GM18907 (cell line): ENCODE measurements at regions not wholly inside any gene's neighbourhood (a gene's known extent, or its start where the extent isn't known, plus 50 kb on each side); places are given as distances from the start of the nearest gene placed in this dataset.

Source experiments
- ATAC-seq: cut with Tn5 transposase; IDR thresholded peaks from one replicate; pipeline ENCODE4 v1.9.1; 2021; ENCODE audit warnings: mild to moderate bottlenecking, moderate library complexity; ENCODE audit not compliant: unreplicated experiment

DNA sequence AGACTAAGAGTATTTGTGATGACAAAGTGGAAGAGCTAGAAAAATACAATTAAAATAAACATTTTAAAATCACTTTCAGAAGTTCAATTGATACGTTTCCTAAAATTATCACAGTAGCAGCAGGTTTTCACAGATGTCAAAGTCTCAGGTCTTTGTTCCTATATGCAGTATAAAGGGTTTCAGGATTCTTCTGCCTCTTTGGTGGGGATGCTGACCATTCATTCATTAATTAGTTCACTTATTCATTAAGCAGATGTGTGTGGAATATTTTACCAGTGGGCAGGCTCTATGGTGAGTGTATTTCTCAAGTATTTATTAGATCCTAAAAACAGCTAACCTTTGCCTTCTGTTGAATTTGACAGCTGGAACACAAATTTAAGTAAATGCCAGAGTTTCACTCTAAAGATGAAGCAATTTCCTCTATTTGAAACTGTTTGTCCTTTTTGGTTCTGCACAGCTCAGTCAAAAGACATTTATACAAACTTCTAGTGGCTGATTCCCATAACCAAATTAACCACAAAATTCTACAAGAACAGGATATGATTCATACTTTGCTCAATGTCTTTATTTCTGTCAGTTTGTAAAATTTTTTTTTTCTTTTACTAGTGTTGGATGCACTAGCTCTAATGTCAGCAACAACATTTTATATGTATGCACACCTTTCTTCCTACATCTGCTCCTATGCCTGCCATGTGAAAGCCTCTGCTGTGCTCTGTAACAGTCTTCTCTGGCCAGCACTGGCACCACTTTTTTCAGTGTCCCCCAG is 75.9 kb upstream of the PRR16 start:
- no peak for ATAC-seq

DNA sequence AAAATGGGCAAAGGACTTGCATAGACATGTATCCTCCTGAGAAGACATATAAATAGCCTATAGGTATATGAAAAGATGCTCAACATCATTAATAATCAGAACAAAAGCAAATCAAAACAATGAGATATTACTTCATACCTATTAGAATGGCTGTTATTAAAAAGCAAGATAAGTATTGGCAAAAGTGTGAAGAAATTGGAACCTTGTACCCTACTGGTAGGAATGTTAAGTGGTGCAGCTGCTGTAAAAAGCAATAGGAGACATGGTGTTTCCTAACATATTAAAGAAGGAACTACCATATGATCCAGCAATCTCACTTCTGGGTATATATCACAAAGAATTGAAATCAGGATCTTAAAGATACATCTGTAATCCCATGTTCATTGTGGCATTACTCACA is 69.8 kb upstream of the PRR16 start:
- no peak for ATAC-seq

DNA sequence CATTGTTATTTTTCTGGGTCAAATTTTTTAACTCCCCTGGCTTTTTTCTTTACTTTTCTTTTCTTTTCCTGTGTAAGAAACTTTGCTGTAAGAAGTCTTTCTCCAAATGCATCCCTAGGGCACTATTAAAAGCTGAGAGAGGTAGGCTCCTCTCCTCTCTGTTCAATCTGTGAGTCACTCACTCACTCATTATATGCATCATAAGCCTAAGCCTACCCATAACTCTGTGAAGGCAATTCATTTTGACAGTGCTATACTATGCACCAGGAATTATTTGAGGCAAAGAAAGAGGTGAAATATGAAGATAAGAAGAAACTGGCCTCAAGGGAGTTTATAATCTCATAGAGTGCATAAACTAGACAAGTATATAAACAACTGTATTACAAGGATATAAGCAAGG is 67.9 kb upstream of the PRR16 start:
- no peak for ATAC-seq

DNA sequence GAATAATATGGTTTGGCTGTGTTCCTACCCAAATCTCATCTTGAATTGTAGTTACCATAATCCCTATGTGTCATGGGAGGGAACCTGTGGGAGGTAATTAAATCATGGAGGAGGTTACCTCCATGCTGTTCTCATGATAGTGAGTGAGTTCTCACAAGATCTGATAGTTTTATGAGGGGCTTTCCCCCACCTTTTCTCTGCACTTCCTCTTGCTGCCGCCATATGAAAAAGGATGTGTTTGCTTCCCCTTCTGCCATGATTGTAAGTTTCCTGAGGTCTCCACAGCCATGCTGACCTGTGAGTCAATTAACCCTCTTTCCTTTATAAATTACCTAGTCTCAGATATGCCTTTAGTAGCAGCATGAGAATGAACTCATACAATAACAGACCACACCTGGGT is 63.7 kb upstream of the PRR16 start:
- ATAC-seq, result no peak

DNA sequence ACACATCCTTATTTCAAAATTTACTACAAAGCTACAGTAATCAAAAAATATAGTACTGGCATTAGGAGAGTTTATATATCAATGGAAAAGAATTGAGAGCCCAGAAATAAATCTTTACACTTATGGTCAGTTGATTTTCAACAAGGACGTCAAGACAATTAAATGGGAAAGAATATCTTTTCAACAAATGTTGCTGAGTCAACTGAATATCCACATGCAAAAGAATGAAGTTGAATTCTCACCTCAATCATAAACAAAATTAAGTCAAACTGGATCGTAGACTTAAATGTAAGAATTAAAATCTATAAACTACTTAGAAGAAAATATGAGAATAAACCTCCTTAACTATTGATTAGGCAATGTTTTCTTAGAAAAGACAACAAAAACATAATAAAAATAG is 61.5 kb upstream of the PRR16 start:
- ATAC-seq, result no peak

GRCh38 chr5:120405286-120405864 is 58.7 kb upstream of the PRR16 start:
- ATAC-seq, result peak; percentile 19

DNA sequence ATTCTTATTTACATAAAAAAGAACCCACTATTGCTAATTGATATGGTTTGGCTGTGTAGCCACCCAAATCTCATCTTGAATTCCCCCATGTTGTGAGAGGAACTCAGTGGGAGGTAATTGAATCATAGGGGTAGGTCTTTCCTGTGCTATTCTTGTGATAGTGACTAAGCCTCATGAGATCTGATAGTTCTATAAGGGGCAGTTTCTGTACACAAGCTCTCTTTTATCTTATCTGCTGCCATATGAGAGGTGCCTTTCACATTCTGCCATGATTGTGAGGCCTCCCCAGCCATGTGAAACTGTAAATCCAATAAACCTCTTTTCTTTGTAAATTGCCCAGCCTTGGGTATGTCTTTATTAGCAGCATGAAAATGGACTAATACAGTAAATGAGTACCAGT is 58.2 kb upstream of the PRR16 start:
- ATAC-seq, result peak; percentile 43

- no peak for ATAC-seq
These were observed 50.4 kb upstream of the PRR16 start for GRCh38 chr5:120413686-120414085.
